Activated naive CD4-positive, alpha-beta T cell treated with Interleukin-2 at 50 U/mL for 16 hours (primary cell): ENCODE measurements at regions not wholly inside any gene's neighbourhood (a gene's known extent, or its start where the extent isn't known, plus 50 kb on each side); places are given as distances from the start of the nearest gene placed in this dataset.

ENCODE experiments used
- DNase-seq: peaks from one replicate; pipeline ENCODE4 v3.0.0-alpha.2; 2020

DNA sequence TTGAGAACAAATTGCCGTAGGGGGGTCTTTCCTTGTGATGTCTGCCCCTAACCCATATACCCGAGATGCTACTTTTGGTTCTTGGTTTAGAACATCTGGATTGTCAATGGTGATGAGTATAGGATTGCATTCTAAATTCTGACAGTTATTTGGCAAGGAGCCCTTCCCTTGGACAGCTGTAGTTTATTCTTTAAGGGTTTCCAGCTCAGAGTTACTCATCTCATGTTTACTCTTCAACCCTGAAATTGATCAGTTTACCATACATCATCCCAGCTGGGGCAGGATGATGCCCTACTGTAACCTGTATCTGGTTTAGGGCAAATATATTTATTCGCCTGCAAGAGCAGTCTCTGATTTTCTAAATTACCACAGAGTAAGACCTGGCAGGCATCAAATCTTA lies 85.7 kb upstream of the XCR1 start:
- DNase-seq = no peak

DNA sequence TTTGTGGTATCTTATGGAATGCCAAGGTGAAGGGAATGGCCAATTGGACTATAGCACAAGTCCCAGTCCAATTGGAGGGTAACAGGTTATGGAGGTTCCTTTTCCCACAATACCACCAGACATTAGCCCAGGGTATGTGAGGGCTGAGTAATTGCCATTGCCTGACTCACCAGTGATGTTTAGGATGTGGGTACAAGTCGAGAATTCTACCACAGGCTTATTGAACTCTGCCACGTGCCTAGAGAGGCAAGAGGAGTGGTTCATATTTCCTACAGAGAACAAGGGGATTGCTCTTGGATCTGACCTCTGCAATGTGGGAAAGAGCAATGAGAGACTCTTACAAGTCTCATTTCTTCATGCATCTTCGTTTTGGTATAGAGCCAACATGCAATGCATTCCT lies 85.0 kb upstream of the XCR1 start:
- DNase-seq = no peak

DNA sequence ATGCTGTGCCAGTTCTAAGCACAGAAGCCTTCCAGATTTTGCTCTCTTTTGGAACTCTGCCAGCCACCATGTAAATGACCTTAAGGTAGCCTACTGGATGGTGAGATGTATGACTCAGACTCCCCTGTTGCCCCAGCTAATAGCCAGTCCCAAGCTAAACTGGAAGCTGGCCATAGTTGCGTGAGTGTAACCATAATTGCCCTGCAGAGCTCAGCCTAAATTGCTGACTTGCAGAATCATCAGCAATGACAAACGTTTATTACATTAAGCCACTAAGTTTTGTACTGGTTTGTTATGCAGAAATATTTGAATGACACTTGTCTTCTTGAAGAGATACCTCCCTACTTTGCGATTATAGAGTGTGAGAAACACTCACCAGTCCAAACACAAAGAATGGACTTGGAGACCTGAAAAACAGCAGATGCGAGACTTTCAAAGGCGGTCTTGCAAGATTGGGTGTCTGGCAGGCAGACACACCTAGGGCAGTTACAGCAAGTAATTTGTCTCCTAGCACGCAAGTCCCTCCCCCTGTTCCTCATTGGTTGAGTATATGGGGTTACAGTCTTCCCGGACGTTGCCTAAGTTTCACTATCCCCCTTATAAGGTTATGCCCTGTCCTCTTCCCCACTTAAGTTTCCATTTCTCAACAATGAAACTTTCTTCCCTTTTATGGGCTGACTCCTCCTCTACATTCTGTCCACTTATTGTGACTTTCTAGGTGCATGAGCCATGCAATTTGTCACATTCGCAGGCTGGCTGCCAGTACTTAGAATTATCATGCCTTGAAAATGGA lies 83.6 kb upstream of the XCR1 start:
- DNase-seq = no peak

DNA sequence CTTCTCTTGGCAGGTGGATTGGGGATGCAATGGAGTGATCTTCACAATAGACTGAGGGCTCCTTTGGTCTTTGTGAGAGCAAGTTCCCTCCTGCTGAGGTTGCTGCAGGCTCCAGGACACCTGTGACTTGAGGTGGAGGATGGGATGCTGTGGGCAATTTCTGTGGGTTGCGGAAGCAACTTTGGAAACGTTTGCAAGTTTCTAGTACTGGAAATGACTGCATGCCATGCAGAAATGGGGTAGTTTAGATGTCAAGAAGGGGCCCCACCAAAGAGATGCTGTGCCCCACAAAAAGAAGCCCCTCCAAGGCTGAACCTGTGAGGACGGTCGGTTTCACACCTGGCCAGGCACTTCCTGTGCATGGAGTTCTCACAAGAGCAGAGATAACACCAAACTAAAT lies 80.4 kb upstream of the XCR1 start:
- no peak for DNase-seq

DNA sequence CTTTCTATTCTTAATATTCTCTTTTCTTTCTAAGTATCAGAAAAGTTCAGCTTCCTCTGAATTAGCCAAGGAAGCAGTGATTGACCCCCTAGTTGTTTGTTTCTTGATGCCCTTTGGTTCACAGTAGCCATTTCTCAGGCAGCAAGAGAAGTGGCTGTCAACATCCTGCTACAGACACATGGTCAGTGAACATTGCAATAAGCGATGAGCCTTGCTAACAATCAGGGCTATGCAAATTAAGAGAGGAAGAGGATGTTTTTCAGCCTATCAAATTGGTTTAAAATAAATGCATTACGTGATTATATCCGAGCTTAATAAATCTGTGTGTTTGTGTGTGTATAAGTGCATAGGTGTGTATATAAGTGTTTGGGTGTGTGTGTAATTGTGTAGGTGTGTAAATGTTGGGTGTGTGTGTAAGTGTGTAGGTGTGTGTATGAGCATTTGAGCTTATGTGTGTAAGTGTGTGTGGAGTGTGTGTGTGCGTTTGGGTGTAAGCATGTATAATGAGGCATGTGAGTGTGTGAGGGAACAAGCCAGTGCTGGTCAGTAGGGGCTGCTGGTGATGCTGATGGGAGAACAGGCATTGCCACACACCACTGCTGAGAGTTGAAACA lies 78.1 kb upstream of the XCR1 start:
- no peak for DNase-seq

DNA sequence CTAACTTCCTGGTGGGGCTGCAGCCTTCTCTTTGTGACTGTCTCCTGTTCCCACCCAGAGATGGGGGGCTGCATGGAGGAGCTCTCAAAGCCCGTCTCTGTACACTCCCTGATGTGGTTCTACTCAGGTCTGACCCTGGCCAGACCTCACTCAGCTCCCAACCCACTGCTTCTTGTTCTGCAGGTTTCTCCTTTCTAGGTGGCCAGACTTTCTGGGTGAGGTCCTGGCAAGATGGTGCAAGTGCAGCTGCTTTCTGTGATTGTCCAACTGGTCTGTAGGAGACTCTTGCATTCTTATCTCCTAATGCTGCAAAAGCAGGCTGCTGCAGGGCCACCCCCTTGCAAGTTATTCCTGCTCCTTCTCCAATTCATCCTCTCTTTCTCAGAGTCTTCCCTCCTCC lies 77.4 kb upstream of the XCR1 start:
- DNase-seq = no peak

DNA sequence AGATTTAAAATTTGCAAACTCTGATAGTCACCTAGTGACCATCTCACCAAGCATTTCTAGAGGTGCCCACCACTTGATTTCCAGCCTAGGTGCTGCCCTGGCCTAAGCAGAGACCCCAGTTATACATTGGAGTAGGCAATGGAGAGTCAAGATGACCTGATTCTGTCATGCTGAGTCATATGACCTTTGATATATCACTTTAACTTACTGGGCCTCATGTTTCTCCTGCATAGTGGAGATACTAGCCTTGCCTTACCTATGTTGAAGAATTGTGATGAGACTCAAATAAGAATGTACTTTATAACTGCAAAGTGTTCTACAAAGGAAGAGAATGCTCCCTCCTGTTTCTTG lies 75.5 kb upstream of the XCR1 start:
- DNase-seq = no peak

DNA sequence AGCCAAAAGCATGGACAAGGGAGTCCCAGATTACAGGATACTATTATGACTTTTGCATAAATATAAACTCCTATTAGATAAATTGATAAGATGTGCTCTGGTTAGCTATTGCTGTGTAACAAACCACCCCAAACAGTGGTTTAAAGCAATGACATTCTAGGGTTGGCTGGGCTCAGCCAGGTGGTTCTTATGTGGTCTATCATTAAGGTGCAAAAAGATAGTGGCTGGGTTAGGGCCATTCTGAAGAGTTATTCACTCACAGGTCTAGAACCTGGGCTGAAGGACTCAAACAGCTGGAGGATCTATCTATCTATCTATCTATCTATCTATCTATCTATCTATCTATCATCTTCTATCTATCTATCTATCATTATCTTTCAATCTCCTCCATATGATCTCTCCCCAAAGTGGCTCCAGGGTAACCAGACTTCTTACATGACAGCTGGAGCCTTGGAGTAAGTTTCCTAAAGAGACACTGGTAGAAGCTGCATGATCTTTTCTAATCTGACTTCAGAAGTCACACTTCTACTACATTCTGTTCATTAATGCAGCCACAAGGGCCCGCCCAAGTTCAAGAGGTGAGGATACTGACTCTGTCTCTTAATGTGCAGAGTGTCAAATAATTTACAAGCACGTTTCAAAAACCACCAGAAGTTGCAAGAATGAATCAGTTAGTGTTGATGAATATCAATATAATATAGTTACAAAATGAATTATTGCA lies 74.9 kb upstream of the XCR1 start:
- no peak for DNase-seq

DNA sequence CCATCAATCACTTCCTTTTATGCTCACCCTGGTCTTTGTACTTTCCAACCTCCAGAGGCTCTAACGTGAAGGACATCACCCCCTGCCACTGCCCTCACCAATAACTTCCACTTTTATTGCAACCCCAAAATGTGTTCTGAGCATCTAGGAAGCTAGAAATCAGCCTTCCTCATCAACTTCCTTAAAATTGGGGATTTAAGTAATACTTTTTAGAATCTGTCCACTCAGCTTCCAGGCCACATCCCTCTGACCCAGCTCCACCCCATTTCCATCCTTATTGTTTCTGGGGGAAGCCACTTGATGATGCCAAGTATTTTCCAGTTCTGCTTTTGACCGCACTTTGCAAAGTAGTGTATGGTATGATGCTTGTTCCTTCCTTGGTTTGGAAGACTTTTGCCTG lies 73.5 kb upstream of the XCR1 start:
- no peak for DNase-seq

DNA sequence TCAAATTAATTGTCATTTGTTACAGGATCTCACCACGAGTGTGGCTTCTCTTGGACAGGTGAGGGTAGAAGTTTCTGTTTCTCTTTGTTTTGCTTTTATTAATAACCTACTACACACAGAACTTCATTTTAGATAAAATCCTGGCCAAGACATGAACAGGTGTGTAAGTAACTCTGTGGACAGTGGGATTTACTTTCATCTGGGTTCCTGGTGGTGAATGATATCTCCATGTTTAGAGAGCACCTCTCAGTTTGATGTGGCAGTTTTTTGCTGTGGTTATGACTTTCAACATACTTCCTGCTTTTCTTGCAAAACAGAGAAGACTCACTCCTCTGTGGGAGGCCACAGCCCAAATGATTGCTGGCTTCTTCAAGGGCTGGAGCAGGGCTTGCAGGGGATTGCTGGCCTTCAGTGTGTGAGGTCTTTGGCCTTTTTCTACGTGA lies 71.1 kb upstream of the XCR1 start:
- DNase-seq = peak; percentile 48

DNA sequence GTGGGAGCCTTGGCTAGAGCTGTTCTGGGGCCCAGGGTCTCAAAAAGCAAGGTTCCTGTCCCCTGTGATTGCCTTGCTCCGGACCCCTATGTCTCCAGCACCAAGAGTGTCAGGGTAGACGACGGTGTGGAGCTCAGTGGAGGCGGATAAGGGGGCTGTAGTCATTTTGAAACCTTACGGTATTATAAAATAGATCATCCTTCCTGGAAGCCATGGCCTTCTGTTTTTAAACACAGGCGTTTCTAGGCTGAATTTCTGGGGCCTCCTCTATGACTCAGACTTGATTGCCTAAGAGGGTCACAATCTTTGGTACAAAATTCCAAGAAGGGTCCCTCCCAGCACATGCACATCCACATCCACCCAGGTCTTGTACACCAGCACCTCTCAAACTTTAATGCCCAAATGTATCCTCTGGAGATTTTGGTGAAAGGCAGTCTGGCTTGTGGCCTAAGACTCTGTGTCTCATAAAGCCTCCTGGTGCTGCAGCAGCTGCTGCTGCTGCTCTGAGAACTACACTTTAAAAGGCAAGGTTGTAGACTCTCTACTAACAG lies 70.5 kb upstream of the XCR1 start:
- peak; percentile 57 for DNase-seq

DNA sequence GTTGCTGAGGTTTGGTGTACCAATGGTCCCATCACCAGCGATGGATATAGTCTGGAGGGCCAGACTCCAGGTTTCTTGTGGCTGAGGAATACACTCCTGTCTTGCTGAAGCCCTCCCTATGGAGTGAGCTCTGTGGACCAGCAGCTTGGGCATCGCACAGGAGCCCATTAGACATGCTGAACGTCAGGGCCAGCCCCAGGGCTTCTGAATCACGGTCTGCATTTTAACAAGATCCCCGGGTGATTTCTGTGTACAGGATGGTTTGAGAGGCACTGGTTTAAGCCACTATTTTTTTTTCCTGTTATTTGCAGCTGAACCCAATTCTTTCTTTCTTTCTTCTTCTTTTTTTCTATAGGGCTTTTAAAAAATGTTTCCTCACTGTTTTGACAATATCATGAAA lies 69.5 kb upstream of the XCR1 start:
- no peak for DNase-seq

DNA sequence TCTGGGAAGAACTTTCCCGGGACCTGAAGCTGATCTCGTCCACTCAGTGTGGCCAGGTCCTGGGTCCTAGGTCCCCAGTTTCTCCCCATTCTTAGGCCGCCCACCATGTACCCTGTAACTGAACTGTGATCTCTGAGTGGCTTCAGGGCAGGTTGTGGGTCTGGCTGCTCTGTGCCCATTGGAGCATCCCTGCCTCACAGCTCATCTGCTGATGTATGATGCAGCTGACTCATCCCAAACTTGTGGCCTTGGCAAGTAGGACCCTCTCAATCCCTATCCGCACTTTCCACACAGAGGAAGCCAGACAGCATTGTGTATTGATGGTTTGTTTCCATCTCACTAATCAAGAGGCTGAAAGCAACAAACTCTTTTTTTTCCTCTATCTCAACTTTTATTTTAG lies 69.1 kb upstream of the XCR1 start:
- no peak for DNase-seq

DNA sequence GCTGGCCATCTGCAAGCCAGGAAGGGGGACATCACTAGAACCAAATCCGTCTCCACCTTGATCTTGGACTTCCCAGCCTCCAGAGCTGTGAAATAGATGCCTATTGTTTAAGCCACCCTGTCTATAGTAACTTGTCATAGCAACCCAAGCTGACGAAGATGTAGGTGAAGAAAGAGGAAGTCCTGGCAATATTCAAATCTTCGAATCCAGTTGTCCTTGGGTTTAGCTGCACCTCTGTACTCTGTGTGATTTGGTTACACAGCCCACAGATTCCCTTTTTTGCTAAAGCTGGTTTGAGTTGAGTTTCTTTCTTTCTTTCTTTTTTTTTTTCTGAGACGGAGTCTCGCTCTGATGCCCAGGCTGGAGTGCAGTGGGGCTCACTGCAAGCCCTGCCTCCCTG lies 68.0 kb upstream of the XCR1 start:
- no peak for DNase-seq

DNA sequence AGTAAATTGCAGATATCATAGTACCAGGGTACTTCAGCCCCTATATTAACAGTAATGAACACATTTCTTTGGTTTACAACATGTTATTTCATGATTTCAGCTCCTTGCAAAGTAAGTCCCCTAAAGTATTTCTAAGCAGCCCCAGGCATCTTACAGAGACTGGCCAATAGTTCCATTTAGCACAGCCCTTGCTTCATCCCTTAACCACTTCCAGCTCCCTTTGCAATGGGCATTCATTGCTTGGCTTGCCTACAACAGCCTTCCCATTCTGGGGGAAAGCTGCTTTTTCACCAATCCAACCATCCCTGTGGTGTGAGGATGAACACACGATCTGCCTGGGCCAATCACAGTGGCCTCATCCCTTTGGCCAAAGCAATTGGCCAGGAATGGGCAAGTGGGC lies 67.2 kb upstream of the XCR1 start:
- DNase-seq = no peak

DNA sequence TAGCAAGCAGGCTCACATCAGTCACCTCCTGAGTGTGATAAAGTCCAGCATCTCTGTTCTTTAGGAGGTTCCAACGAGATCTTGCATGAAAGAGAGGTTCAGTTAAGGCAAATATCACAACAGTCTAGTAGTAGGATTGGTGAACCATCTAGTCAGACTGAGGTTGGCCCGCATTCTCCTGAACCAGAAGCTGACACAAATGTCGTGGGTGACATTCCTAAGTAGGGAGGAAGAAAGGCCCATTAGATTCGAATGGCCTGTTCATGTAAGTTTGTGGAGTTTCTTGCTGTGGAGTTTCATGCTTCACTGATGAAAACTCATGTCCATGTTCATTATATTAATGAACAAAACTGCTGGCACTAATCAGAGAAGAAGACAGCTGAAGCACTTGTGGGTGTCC lies 66.7 kb upstream of the XCR1 start:
- no peak for DNase-seq

DNA sequence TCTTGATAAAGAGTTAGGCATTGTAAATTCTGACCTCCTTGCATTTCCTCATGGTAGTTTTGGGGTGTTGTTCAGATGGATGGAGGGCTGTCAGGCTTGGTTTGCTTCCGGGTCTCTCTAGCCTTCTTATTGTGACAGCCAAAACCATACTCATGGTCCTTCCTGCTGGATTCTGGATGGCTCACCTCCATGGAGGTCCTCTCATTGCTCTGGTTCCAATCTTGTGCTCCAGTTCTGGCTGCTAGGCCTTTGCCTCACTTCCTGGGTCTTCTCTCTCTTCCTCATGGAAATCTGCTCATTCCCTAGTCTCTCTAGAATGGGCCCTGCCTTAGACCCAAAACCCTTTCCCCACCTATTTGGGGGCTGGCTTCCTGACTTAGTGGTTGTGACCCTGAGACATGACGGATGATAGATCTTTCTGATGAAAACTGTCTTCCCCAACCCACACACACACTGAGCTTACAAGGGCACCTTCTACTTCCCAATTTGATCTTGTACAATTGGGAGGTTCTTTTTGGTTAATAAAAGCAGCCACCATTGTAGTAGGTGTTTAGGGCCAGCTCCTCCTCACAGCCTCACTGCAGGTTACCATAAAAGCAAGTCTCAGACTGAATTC lies 66.2 kb upstream of the XCR1 start:
- no peak for DNase-seq

DNA sequence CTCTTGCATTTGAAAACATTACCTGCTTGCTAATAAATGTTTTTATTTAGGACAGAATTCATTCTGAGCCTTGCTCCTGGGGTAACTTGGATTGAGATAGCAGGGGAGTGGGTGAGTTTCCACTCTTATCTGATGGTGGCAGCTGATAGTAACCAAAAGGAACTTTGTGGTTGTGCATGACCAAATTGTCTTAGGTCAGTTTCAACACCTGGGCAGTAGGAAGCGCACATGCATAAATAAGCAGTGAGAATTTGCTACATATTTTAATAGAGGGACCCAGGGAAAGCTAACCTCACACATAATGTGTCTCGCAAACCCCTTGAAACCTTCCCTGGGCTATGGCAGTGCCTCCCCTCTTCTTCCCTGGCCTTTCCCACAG lies 65.4 kb upstream of the XCR1 start:
- no peak for DNase-seq

DNA sequence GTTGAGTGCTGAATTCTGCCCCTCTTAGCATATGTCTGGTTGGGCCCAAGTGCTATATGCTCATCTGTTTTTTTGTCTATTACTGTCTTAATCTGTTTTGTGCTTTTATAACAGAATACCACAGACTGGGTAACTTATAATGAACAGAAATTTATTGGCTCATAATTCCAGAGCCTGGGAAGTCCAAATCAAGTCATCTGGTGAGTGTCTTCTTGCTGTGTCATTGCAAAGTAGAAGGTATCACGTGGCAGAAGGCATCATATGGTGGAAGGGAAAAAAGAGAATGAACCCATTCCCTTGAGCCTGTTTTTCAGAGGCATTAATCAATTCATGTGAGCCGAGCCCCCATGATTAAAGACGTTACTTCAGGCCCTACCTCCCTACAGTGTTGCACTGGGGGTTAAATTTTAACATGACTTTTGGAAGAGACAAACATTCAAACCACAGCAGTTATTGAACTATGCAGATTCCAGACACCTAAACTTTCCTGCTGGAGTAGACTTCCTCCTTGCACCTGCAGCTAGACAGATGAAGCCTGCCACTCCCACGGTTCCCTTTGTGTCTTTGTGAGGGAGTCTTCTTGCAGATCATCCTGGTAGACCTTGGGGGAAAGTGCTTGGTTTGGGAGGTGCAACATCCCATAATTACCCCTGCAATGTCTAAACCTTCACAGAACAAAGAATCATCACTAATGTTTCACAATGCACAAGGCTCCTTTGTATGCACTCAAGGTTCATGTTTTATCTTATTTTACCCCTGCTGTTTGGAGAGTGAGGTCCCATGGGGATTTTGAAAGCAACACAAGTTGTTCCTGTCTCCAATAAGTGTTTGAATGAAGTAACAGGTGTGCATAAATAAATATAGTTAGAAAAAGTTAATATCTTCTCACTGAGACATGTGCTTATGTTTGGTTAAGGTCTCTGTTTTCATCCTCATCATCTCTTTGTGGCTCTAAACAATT lies 64.7 kb upstream of the XCR1 start:
- no peak for DNase-seq

DNA sequence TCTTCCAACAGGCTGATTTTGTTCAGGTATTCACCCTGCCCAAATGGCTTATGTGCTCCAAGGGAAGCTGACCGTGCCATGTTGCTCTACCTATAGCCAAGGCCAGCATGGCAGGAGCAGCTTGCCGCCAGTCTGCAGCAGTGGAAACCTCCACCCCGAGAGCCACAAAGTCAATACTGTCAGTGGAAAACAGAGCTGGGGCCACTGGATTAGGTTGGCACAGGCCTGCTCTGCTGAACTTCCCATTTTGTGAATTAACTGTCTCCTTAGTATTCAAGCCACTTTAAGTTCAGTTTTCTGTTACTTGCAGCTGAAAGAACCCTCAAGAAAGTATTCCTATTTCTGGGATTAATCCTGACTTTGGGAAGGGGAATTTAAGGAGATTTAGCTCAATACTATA lies 63.8 kb upstream of the XCR1 start:
- DNase-seq = no peak

DNA sequence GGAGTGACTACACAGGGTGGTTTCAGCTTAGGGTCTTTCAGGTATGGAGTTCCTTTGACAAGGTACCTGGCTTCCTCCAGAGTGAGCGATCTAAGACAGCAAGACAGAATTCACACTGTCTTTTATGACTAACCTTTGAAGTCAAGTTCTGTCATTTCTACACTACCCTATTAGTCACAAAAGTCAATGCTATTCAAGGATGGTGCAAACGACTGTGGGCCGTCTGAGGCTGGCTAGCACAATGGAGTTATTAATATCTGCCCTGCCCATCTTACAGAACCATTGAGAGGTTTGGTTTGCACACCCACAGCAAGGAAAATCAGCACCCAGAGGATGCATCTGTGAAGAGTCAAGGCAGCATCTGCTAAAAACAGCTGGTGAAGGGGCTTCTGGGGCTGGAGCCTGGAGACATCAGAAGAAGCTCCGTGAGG lies 62.9 kb upstream of the XCR1 start:
- peak; percentile 23 for DNase-seq

DNA sequence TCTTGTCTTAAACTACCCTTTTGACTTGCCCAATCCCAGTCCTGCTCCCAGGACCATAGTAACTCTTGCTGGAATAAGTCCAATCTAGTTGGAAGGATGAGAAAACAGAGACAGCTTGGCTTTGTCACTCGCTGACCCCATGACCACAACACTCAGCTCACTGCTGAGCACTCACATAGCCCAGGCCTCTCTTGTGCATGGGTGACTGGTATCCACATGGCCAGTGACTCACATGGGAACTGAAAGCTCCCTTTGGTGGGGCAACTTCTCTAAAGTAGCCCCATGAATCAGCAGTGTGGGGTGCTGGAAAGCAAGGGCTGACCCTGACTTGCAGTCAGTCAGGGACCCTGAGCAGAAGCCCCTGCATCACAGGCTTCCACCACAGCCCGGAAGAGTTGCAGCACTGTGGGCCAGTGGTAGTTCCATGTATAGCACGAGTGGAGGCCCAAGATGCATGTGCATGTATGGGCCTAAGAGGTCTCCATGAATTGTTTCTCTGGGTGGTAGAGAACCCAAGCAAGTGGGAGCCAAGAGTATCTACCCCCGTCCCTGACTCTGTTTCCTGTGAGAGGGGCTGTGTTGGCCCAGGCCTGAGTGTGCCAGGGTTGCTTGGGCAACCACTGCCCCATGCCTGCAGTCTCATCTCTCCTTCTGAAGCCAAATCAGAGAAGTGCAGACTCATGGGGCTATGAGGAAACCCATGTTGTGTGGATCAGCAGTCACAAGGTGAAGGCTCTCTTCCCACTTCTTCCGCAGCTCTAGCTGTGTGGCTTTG lies 62.1 kb upstream of the XCR1 start:
- DNase-seq = no peak
